GM12878 (cell line): ENCODE measurements at regions not wholly inside any gene's neighbourhood (a gene's known extent, or its start where the extent isn't known, plus 50 kb on each side); places are given as distances from the start of the nearest gene placed in this dataset.

Source experiments
- ATAC-seq: fragments of 200-7000 bp; cut with Tn5 transposase; 3 replicates; pipeline ENCODE4 v1.9.1; 2020; ENCODE audit warnings: mild to moderate bottlenecking, moderate library complexity
- BruUV-seq: library from RNA; stranded (reverse); fragments of 400-500 nt; replicated peaks from 2 replicates; lab custom pipeline; 2021; lab: Mats Ljungman, UMichigan
- CTCF ChIA-PET: fragments of 300-600 bp; sonication (Branson Sonifier 250); formaldehyde crosslinking; extraction: SDS; loops from one replicate; lab custom pipeline; 2021; ENCODE audit warnings: inconsistent platforms; lab: Yijun Ruan, JAX
- POLR2A ChIA-PET: fragments of 350-600 bp; formaldehyde crosslinking; extraction: SDS; loops from one replicate; lab custom pipeline; 2021; ENCODE audit warnings: inconsistent platforms; lab: Charles Lee
- RAD21 ChIA-PET: fragments of 300-600 bp; sonication (Branson Sonifier 250); formaldehyde crosslinking; loops from one replicate; lab custom pipeline; 2023; ENCODE audit warnings: antibody characterized with exemption; ENCODE audit not compliant: unreplicated experiment; lab: Charles Lee
- SMC1A ChIA-PET: fragments of 300-600 bp; sonication (Branson Sonifier 250); formaldehyde crosslinking; loops from one replicate; lab custom pipeline; 2023; ENCODE audit not compliant: unreplicated experiment, uncharacterized antibody; lab: Charles Lee
- DNase-seq: peaks from one replicate; pipeline ENCODE4 v3.0.0-alpha.2; 2011; ENCODE audit warnings: low read depth, low spot score
- FAIRE-seq: peaks from 3 replicates; lab custom pipeline; 2011; peaks lifted over from hg19 to GRCh38; lab: Jason Lieb, UNC
- H2AFZ ChIP-seq: 2 replicates; pipeline ENCODE4 v1.6.0; 2011; ENCODE audit warnings: low read depth, low read length, control low read depth; ENCODE audit not compliant: control insufficient read depth
- H3K27ac ChIP-seq: 2 replicates; pipeline ENCODE4 v1.5.1; 2011; ENCODE audit warnings: control low read depth; ENCODE audit not compliant: control insufficient read depth, insufficient read depth
- H3K27me3 ChIP-seq, 2 experiments: replicated peaks in 1 of 2; 2 replicates each; pipeline versions ENCODE4 v1.6.0 to v1.6.1; 2011; ENCODE audit warnings: low read length in 1 of 2; ENCODE audit not compliant: control insufficient read depth in 2 of 2, insufficient read depth in 2 of 2
- H3K36me3 ChIP-seq, 2 experiments: 2 replicates each; pipeline ENCODE4 v1.5.1; 2011; ENCODE audit warnings: low read length in 1 of 2; ENCODE audit not compliant: control insufficient read depth in 2 of 2, insufficient read depth in 2 of 2
- H3K4me1 ChIP-seq: 2 replicates; pipeline ENCODE4 v1.6.1; 2011; ENCODE audit warnings: mild to moderate bottlenecking, low read length, moderate library complexity, mixed read lengths; ENCODE audit not compliant: control insufficient read depth, insufficient read depth
- H3K4me2 ChIP-seq: 2 replicates; pipeline ENCODE4 v1.6.0; 2011; ENCODE audit warnings: control low read depth; ENCODE audit not compliant: control insufficient read depth, insufficient read depth
- H3K4me3 ChIP-seq: fragments of 200-600 bp; sonication (generic); 2 replicates; pipeline ENCODE4 v1.5.1; 2016
- H3K79me2 ChIP-seq: 2 replicates; pipeline ENCODE4 v1.6.0; 2011; ENCODE audit warnings: low read length; ENCODE audit not compliant: control insufficient read depth, insufficient read depth
- H3K9ac ChIP-seq: 2 replicates; pipeline ENCODE4 v1.8.0; 2011; ENCODE audit warnings: low read length, control low read depth, mixed read lengths; ENCODE audit not compliant: control insufficient read depth, insufficient read depth
- H3K9me3 ChIP-seq: replicated peaks from 3 replicates; pipeline ENCODE4 v1.5.1; 2011; ENCODE audit warnings: mild to moderate bottlenecking, low read length; ENCODE audit not compliant: control insufficient read depth, insufficient read depth
- H4K20me1 ChIP-seq: 2 replicates; pipeline ENCODE4 v1.6.0; 2011; ENCODE audit not compliant: control insufficient read depth, insufficient read depth
- CHD2 ChIP-seq: IDR thresholded peaks from 2 replicates; pipeline ENCODE4 v1.6.1; 2011; ENCODE audit warnings: low read depth, low read length, improper control_type of control experiment, borderline replicate concordance
- EP300 ChIP-seq, 2 experiments: fragments of 150-350 bp in 1 of 2; IDR thresholded peaks; 2 replicates each; pipeline ENCODE4 v1.6.1; 2011 to 2012; ENCODE audit warnings: low read depth in 2 of 2, low read length in 2 of 2, borderline replicate concordance in 1 of 2, improper control_type of control experiment in 1 of 2, inconsistent platforms in 1 of 2; ENCODE audit not compliant: control insufficient read depth in 1 of 2
- ETV6 ChIP-seq, 2 experiments: fragments of 450-650 bp in 1 of 2; IDR thresholded peaks in 1 of 2; conservative IDR thresholded peaks in 1 of 2; 2 replicates each; pipeline ENCODE4 v1.6.1; 2014; ENCODE audit warnings: antibody characterized with exemption in 1 of 2, borderline replicate concordance in 1 of 2, low read depth in 1 of 2, mild to moderate bottlenecking in 1 of 2, moderate library complexity in 1 of 2
- KAT2A ChIP-seq: conservative IDR thresholded peaks from 2 replicates; pipeline ENCODE4 v1.6.1; 2011; ENCODE audit warnings: low read depth, low read length; ENCODE audit not compliant: control insufficient read depth
- KLF5 ChIP-seq: fragments of 450-650 bp; IDR thresholded peaks from 2 replicates; pipeline ENCODE4 v1.6.1; 2014; ENCODE audit warnings: mild to moderate bottlenecking; ENCODE audit not compliant: partially characterized antibody
- LARP7 ChIP-seq: fragments of 450-650 bp; IDR thresholded peaks from 2 replicates; pipeline ENCODE4 v1.6.1; 2017; ENCODE audit warnings: mild to moderate bottlenecking
- MXI1 ChIP-seq: fragments of 150-350 bp; IDR thresholded peaks from 2 replicates; pipeline ENCODE4 v1.6.1; 2011; ENCODE audit warnings: low read depth, mild to moderate bottlenecking, inconsistent platforms, low read length, improper control_type of control experiment
- NFXL1 ChIP-seq: fragments of 450-650 bp; IDR thresholded peaks from 2 replicates; pipeline ENCODE4 v1.6.1; 2017; ENCODE audit warnings: antibody characterized with exemption, mild to moderate bottlenecking, borderline replicate concordance
- PAX5 ChIP-seq: IDR thresholded peaks from 2 replicates; pipeline ENCODE4 v1.6.1; 2011; ENCODE audit warnings: low read depth, low read length, borderline replicate concordance
- RELA ChIP-seq: fragments of 450-650 bp; IDR thresholded peaks from 2 replicates; pipeline ENCODE4 v1.8.0; 2014; ENCODE audit warnings: borderline replicate concordance; ENCODE audit not compliant: partially characterized antibody
- SREBF2 ChIP-seq: IDR thresholded peaks from 2 replicates; pipeline ENCODE4 v1.6.1; 2012; ENCODE audit warnings: mild to moderate bottlenecking, low read length
- TAF1 ChIP-seq: IDR thresholded peaks from 2 replicates; pipeline ENCODE4 v1.6.1; 2011; ENCODE audit warnings: mild to moderate bottlenecking, low read depth, low read length, borderline replicate concordance
- ZNF622 ChIP-seq: fragments of 450-650 bp; IDR thresholded peaks from 2 replicates; pipeline ENCODE4 v1.6.1; 2017; ENCODE audit warnings: mild to moderate bottlenecking, inconsistent platforms
- WGBS: methylation state at CpG from one replicate; pipeline ENCODE4 v1.1.6; 2016; ENCODE audit warnings: low lambda C conversion rate; ENCODE audit not compliant: insufficient replicate concordance, insufficient coverage; ENCODE audit errors: missing lambda C conversion rate; 5-methylcytosine and 5-hydroxymethylcytosine counted together
- in situ Hi-C: fragments of 300-500 bp; cut with MboI; formaldehyde crosslinking; loops from 9 replicates; pipeline ENCODE4 v1.14.3; 2018; ENCODE audit warnings: mixed read lengths
- intact Hi-C: fragments of 100-400 bp; cut with micrococcal nuclease; formaldehyde crosslinking; loops from one replicate; pipeline ENCODE4 v1.14.2; 2022; ENCODE audit not compliant: unreplicated experiment
- TF ChIP-seq, protein P1 (sequence below): IDR thresholded peaks from 2 replicates; pipeline ENCODE4 v1.6.1; 2012; ENCODE audit warnings: improper control_type of control experiment, low read depth, low read length; ENCODE audit not compliant: insufficient replicate concordance
- TF ChIP-seq, protein P2 (sequence below): IDR thresholded peaks from 2 replicates; pipeline ENCODE4 v1.6.1; 2011; ENCODE audit warnings: borderline replicate concordance, low read depth, mild to moderate bottlenecking, moderate library complexity, mixed read lengths, low read length; ENCODE audit not compliant: insufficient read depth; ENCODE audit errors: extremely low read length
- TF ChIP-seq, protein P3 (sequence below): fragments of 150-350 bp; IDR thresholded peaks from 2 replicates; pipeline ENCODE4 v1.6.1; 2014; ENCODE audit warnings: mild to moderate bottlenecking, low read depth, low read length

DNA sequence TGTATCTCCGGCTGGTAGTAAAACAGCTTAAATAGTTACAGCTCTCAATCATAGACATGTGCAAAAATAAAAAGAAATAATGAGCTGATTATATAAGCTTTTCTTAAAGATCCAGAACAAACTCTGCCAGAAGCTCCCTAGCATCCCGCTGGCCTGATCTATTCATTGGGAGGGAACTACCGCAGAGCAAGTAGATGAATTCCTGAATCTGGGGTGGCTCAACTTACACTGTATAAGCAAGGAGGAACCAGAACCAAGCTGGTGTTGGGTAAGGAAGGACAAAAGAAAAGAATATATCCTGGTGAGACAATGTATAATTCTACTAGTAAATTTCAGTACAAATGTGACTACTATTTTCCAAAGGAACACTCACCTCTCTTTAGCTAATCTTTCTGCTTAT, 1122.2 kb downstream of the OLFM4 start:
- H3K4me2 ChIP-seq, result no peak overlapping the region
- no peak overlapping the region for H3K9ac ChIP-seq
- RAD21 ChIA-PET, result no interaction called here
- POLR2A ChIA-PET, result no interaction called here
- DNase-seq (no peak), FAIRE-seq (no peak), ATAC-seq (no peak)
- no peaks in the 10 kb centered on the region for H3K27me3 ChIP-seq
- CTCF ChIA-PET, result no interaction called here
- H3K9me3 ChIP-seq, result no peaks in the 10 kb centered on the region
- 67% methylated on average over 3 of the region's 3 CpGs for WGBS
- BruUV-seq, result no TSS peak
- H3K4me1 ChIP-seq, result no peaks in the 10 kb centered on the region
- intact Hi-C loops, result no loop called here
- H3K79me2 ChIP-seq, result no peaks in the 10 kb centered on the region
- no peak overlapping the region for H3K4me3 ChIP-seq
- no peak overlapping the region for H2AFZ ChIP-seq
- no peaks in the 10 kb centered on the region for H3K36me3 ChIP-seq
- TF ChIP-seq EP300 (IDR thresholded peaks at IDR 0.05; ENCODE audit: borderline replicate concordance in 1 of 2, control insufficient read depth in 1 of 2, low read depth in 2 of 2, low read length in 2 of 2) (no peak), CHD2 (no peak), TAF1 (no peak), ETV6 (conservative IDR thresholded peaks at IDR 0.05 in 1 of 2, IDR thresholded peaks at IDR 0.05 in 1 of 2; ENCODE audit: borderline replicate concordance in 1 of 2, low read depth in 1 of 2) (no peak), PAX5 (no peak), ZNF622 (no peak), MXI1 (no peak), SREBF2 (no peak), KLF5 (no peak), KAT2A (no peak), LARP7 (no peak), NFXL1 (no peak), RELA (no peak)
- TF ChIP-seq, protein P1, sequence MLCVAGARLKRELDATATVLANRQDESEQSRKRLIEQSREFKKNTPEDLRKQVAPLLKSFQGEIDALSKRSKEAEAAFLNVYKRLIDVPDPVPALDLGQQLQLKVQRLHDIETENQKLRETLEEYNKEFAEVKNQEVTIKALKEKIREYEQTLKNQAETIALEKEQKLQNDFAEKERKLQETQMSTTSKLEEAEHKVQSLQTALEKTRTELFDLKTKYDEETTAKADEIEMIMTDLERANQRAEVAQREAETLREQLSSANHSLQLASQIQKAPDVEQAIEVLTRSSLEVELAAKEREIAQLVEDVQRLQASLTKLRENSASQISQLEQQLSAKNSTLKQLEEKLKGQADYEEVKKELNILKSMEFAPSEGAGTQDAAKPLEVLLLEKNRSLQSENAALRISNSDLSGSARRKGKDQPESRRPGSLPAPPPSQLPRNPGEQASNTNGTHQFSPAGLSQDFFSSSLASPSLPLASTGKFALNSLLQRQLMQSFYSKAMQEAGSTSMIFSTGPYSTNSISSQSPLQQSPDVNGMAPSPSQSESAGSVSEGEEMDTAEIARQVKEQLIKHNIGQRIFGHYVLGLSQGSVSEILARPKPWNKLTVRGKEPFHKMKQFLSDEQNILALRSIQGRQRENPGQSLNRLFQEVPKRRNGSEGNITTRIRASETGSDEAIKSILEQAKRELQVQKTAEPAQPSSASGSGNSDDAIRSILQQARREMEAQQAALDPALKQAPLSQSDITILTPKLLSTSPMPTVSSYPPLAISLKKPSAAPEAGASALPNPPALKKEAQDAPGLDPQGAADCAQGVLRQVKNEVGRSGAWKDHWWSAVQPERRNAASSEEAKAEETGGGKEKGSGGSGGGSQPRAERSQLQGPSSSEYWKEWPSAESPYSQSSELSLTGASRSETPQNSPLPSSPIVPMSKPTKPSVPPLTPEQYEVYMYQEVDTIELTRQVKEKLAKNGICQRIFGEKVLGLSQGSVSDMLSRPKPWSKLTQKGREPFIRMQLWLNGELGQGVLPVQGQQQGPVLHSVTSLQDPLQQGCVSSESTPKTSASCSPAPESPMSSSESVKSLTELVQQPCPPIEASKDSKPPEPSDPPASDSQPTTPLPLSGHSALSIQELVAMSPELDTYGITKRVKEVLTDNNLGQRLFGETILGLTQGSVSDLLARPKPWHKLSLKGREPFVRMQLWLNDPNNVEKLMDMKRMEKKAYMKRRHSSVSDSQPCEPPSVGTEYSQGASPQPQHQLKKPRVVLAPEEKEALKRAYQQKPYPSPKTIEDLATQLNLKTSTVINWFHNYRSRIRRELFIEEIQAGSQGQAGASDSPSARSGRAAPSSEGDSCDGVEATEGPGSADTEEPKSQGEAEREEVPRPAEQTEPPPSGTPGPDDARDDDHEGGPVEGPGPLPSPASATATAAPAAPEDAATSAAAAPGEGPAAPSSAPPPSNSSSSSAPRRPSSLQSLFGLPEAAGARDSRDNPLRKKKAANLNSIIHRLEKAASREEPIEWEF, result no peak
- TF ChIP-seq, protein P2, sequence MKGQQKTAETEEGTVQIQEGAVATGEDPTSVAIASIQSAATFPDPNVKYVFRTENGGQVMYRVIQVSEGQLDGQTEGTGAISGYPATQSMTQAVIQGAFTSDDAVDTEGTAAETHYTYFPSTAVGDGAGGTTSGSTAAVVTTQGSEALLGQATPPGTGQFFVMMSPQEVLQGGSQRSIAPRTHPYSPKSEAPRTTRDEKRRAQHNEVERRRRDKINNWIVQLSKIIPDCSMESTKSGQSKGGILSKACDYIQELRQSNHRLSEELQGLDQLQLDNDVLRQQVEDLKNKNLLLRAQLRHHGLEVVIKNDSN, result no peak
- TF ChIP-seq, protein P3, sequence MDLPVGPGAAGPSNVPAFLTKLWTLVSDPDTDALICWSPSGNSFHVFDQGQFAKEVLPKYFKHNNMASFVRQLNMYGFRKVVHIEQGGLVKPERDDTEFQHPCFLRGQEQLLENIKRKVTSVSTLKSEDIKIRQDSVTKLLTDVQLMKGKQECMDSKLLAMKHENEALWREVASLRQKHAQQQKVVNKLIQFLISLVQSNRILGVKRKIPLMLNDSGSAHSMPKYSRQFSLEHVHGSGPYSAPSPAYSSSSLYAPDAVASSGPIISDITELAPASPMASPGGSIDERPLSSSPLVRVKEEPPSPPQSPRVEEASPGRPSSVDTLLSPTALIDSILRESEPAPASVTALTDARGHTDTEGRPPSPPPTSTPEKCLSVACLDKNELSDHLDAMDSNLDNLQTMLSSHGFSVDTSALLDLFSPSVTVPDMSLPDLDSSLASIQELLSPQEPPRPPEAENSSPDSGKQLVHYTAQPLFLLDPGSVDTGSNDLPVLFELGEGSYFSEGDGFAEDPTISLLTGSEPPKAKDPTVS, result no peak
- in situ Hi-C loops, result no loop called here
- H3K27ac ChIP-seq, result no peak overlapping the region
- no peaks in the 10 kb centered on the region for H4K20me1 ChIP-seq
- SMC1A ChIA-PET, result interaction anchor here (0.6 kb wide), 1 partner anchor 274 kb away, joined by 3 read pairs; no protein-coding TSS in a partner anchor
